HEK293 (cell line): ENCODE measurements at regions not wholly inside any gene's neighbourhood (a gene's known extent, or its start where the extent isn't known, plus 50 kb on each side); places are given as distances from the start of the nearest gene placed in this dataset.
A peak's percentile ranks its signal among the peaks of the same experiment; 100 is the strongest.

ENCODE experiments used
- CTCF ChIA-PET: fragments of 350-600 bp; formaldehyde crosslinking; extraction: SDS; loops from one replicate; lab custom pipeline; 2021; ENCODE audit warnings: antibody characterized with exemption; lab: Yijun Ruan, JAX
- POLR2A ChIA-PET: fragments of 300-600 bp; formaldehyde crosslinking; extraction: SDS; loops from one replicate; lab custom pipeline; 2020; ENCODE audit warnings: antibody characterized with exemption, inconsistent platforms; lab: Yijun Ruan, JAX
- H3K27ac ChIP-seq: fragments of 200-500 bp; sonication (Bioruptor generic); 2 replicates; pipeline ENCODE4 v1.5.1; 2014; ENCODE audit warnings: low read depth, low read length, control low read depth, inconsistent platforms; ENCODE audit errors: extremely low read depth
- H3K36me3 ChIP-seq, 2 experiments: fragments of 200-500 bp in 1 of 2; sonication (Bioruptor generic) in 1 of 2; 1 replicate in 1 of 2; 2 replicates in 1 of 2; pipeline ENCODE4 v1.5.1; 2014 to 2017; ENCODE audit warnings: inconsistent platforms in 2 of 2, low read length in 2 of 2; ENCODE audit not compliant: control insufficient read depth in 2 of 2, insufficient read depth in 1 of 2
- H3K4me1 ChIP-seq: fragments of 200-500 bp; sonication (Bioruptor generic); 2 replicates; pipeline ENCODE4 v1.5.1; 2014; ENCODE audit warnings: mild to moderate bottlenecking, low read length, inconsistent platforms; ENCODE audit not compliant: control insufficient read depth, insufficient read depth
- H3K4me3 ChIP-seq: 2 replicates; pipeline ENCODE4 v1.5.1; 2011; ENCODE audit warnings: low read depth, mild to moderate bottlenecking, control low read depth, low read length, moderate library complexity
- H3K9me3 ChIP-seq: fragments of 200-500 bp; sonication (Bioruptor generic); 2 replicates; pipeline ENCODE4 v1.5.1; 2014; ENCODE audit warnings: low read depth, low read length, inconsistent platforms; ENCODE audit not compliant: control insufficient read depth, insufficient read depth
- GLI2 ChIP-seq: fragments of 450-650 bp; formaldehyde crosslinking; IDR thresholded peaks from 2 replicates; pipeline ENCODE4; 2017; ENCODE audit warnings: missing biosample characterization, missing genetic modification characterization, low read depth, borderline replicate concordance
- GLIS1 ChIP-seq: fragments of 450-650 bp; formaldehyde crosslinking; IDR thresholded peaks from 2 replicates; pipeline ENCODE4 v1.5.1; 2016; ENCODE audit warnings: missing biosample characterization, missing genetic modification characterization
- HOXD13 ChIP-seq: sonication (generic); formaldehyde crosslinking; IDR thresholded peaks from 2 replicates; pipeline ENCODE4 v1.8.0; 2022; ENCODE audit warnings: missing genetic modification reagents, borderline replicate concordance
- KLF16 ChIP-seq: fragments of 450-650 bp; formaldehyde crosslinking; IDR thresholded peaks from 2 replicates; pipeline ENCODE4 v1.5.1; 2017; ENCODE audit warnings: missing biosample characterization, missing genetic modification characterization
- OSR2 ChIP-seq: fragments of 450-650 bp; formaldehyde crosslinking; IDR thresholded peaks from 2 replicates; pipeline ENCODE4 v1.5.1; 2016; ENCODE audit warnings: missing biosample characterization, missing genetic modification characterization
- PRDM1 ChIP-seq: fragments of 450-650 bp; formaldehyde crosslinking; IDR thresholded peaks from 2 replicates; pipeline ENCODE4; 2016; ENCODE audit warnings: missing biosample characterization, missing genetic modification characterization
- SETDB1 ChIP-seq: IDR thresholded peaks from one replicate; pipeline ENCODE4 v1.6.1; 2017; ENCODE audit warnings: mild to moderate bottlenecking, low read length, moderate library complexity, mixed read lengths; ENCODE audit not compliant: insufficient read length
- WT1 ChIP-seq: fragments of 450-650 bp; formaldehyde crosslinking; IDR thresholded peaks from 2 replicates; pipeline ENCODE4 v1.5.1; 2016; ENCODE audit warnings: missing biosample characterization, missing genetic modification characterization
- ZBTB21 ChIP-seq: fragments of 450-650 bp; formaldehyde crosslinking; IDR thresholded peaks from 2 replicates; pipeline ENCODE4 v1.5.1; 2017; ENCODE audit warnings: missing biosample characterization, missing genetic modification characterization
- ZNF112 ChIP-seq: fragments of 450-650 bp; formaldehyde crosslinking; IDR thresholded peaks from 2 replicates; pipeline ENCODE4 v1.5.0; 2017; ENCODE audit warnings: missing biosample characterization, missing genetic modification characterization
- ZNF146 ChIP-seq: fragments of 450-650 bp; formaldehyde crosslinking; IDR thresholded peaks from 2 replicates; pipeline ENCODE4 v1.5.1; 2016; ENCODE audit warnings: missing biosample characterization, missing genetic modification characterization
- ZNF335 ChIP-seq: fragments of 450-650 bp; formaldehyde crosslinking; conservative IDR thresholded peaks from 2 replicates; pipeline ENCODE4 v1.5.1; 2016; ENCODE audit warnings: missing biosample characterization, missing genetic modification characterization
- ZNF501 ChIP-seq: fragments of 450-650 bp; formaldehyde crosslinking; IDR thresholded peaks from 2 replicates; pipeline ENCODE4 v1.5.1; 2016; ENCODE audit warnings: missing biosample characterization, missing genetic modification characterization
- ZNF529 ChIP-seq: fragments of 450-650 bp; formaldehyde crosslinking; IDR thresholded peaks from 2 replicates; pipeline ENCODE4 v1.5.1; 2017; ENCODE audit warnings: missing genetic modification characterization, missing biosample characterization; ENCODE audit not compliant: insufficient replicate concordance
- ZNF561 ChIP-seq: fragments of 450-650 bp; IDR thresholded peaks from 2 replicates; pipeline ENCODE4 v1.5.1; 2018; ENCODE audit warnings: missing biosample characterization, missing genetic modification characterization, borderline replicate concordance
- ZNF571 ChIP-seq: fragments of 450-650 bp; formaldehyde crosslinking; IDR thresholded peaks from 2 replicates; pipeline ENCODE4 v1.5.0; 2017; ENCODE audit warnings: missing biosample characterization, missing genetic modification characterization
- ZNF624 ChIP-seq: fragments of 450-650 bp; formaldehyde crosslinking; IDR thresholded peaks from 2 replicates; pipeline ENCODE4 v1.5.1; 2017; ENCODE audit warnings: missing biosample characterization, missing genetic modification characterization
- ZNF626 ChIP-seq: fragments of 450-650 bp; sonication (Bioruptor Pico); formaldehyde crosslinking; IDR thresholded peaks from 2 replicates; pipeline ENCODE4 v1.5.1; 2018; ENCODE audit warnings: missing biosample characterization, missing genetic modification characterization, inconsistent platforms
- ZNF747 ChIP-seq: fragments of 450-650 bp; formaldehyde crosslinking; IDR thresholded peaks from 2 replicates; pipeline ENCODE4 v1.5.1; 2016; ENCODE audit warnings: missing biosample characterization, missing genetic modification characterization
- ZSCAN4 ChIP-seq: fragments of 450-650 bp; formaldehyde crosslinking; IDR thresholded peaks from 2 replicates; pipeline ENCODE4 v1.5.1; 2017; ENCODE audit warnings: missing biosample characterization, missing genetic modification characterization
- TF ChIP-seq, protein P1 (sequence below): fragments of 450-650 bp; formaldehyde crosslinking; IDR thresholded peaks from 2 replicates; pipeline ENCODE4 v1.5.1; 2016; ENCODE audit warnings: missing biosample characterization, missing genetic modification characterization

- POLR2A ChIA-PET = no interaction called here
- no peak overlapping the region for H3K27ac ChIP-seq
- no peak overlapping the region for H3K4me3 ChIP-seq
- no peaks in the 10 kb centered on the region for H3K4me1 ChIP-seq
- no peaks in the 10 kb centered on the region for H3K36me3 ChIP-seq
- CTCF ChIA-PET = no interaction called here
- no peak for TF ChIP-seq ZBTB21 (tag by site-specific recombination)
- TF ChIP-seq ZSCAN4 (tag by site-specific recombination) = no peak
- TF ChIP-seq ZNF747 = no peak
- no peak for TF ChIP-seq ZNF624 (tag by site-specific recombination)
- no peak for TF ChIP-seq GLIS1 (tag by site-specific recombination)
- TF ChIP-seq SETDB1 = peak; percentile 52
- no peaks in the 10 kb centered on the region for H3K9me3 ChIP-seq
These were observed 61.1 kb upstream of the IGFBP3 start for GRCh38 chr7:45982132-45982531.

DNA sequence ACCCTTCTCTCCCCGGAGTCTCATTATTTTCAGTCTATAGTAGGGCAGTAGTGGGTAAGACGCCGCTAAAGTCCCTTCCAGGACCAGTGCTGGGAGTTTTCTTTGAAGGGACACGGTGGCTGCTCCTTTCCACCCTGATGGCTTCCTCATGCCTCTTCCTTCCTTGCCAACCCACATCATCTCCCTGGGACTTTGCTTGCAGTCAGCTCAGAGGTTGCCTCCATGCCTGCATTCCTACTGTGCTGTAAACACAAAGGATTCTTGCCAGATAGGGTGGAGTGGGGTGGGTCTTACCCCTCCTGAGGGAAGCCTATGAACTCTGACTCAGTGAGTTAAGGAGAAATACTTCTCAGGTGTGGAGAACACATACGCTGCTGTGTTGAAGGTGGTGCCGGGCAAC, 59.9 kb upstream of the IGFBP3 start:
- Histone ChIP-seq H3K27ac (no peak overlapping the region), H3K9me3 (no peaks in the 10 kb centered on the region), H3K36me3 (no peaks in the 10 kb centered on the region), H3K4me3 (no peak overlapping the region), H3K4me1 (no peaks in the 10 kb centered on the region)
- TF ChIP-seq ZNF626 (tag by site-specific recombination) (no peak), ZNF571 (no peak), ZSCAN4 (tag by site-specific recombination) (no peak), ZNF146 (tag by site-specific recombination) (no peak), HOXD13 (CRISPR knock-in tag) (no peak), KLF16 (tag by site-specific recombination) (no peak), OSR2 (tag by site-specific recombination) (no peak), WT1 (tag by site-specific recombination) (no peak), ZNF529 (tag by site-specific recombination) (no peak), ZNF112 (no peak), SETDB1 (no peak), ZNF335 (no peak), GLI2 (no peak), PRDM1 (tag by site-specific recombination) (no peak), ZNF561 (tag by site-specific recombination) (no peak), ZNF501 (no peak)
- TF ChIP-seq, protein P1, sequence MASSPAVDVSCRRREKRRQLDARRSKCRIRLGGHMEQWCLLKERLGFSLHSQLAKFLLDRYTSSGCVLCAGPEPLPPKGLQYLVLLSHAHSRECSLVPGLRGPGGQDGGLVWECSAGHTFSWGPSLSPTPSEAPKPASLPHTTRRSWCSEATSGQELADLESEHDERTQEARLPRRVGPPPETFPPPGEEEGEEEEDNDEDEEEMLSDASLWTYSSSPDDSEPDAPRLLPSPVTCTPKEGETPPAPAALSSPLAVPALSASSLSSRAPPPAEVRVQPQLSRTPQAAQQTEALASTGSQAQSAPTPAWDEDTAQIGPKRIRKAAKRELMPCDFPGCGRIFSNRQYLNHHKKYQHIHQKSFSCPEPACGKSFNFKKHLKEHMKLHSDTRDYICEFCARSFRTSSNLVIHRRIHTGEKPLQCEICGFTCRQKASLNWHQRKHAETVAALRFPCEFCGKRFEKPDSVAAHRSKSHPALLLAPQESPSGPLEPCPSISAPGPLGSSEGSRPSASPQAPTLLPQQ (tag by site-specific recombination) = no peak
- POLR2A ChIA-PET = no interaction called here
- CTCF ChIA-PET = no interaction called here
